Common myeloid progenitor, CD34-positive (primary cell): ENCODE measurements at regions not wholly inside any gene's neighbourhood (a gene's known extent, or its start where the extent isn't known, plus 50 kb on each side); places are given as distances from the start of the nearest gene placed in this dataset.

ENCODE experiments used
- CTCF ChIA-PET: fragments of 350-600 bp; sonication (Branson Sonifier 250); formaldehyde crosslinking; loops from one replicate; lab custom pipeline; 2021; ENCODE audit warnings: antibody characterized with exemption; lab: Charles Lee
- POLR2A ChIA-PET: fragments of 350-600 bp; sonication (Branson Sonifier 250); formaldehyde crosslinking; loops from one replicate; lab custom pipeline; 2021; ENCODE audit warnings: antibody characterized with exemption; lab: Charles Lee
- DNase-seq, 3 donors: peaks; one replicate each; pipeline versions ENCODE4 v3.0.0 to v3.0.0-alpha.2; 2013
- H3K27ac ChIP-seq, 2 experiments: 1 replicate in 1 of 2; 2 replicates in 1 of 2; pipeline ENCODE4 v1.7.0; 2013; ENCODE audit warnings: inconsistent platforms in 2 of 2, low read length in 2 of 2, mild to moderate bottlenecking in 2 of 2, low read depth in 1 of 2, moderate library complexity in 1 of 2; ENCODE audit not compliant: severe bottlenecking in 2 of 2, insufficient read depth in 1 of 2, poor library complexity in 1 of 2
- H3K27me3 ChIP-seq, 5 experiments: replicated peaks in 2 of 5; 1 replicate in 3 of 5; 2 replicates in 2 of 5; pipeline versions ENCODE4 v1.6.1 to v1.7.0; 2013; ENCODE audit warnings: low read length in 4 of 5, mild to moderate bottlenecking in 2 of 5, moderate library complexity in 2 of 5, inconsistent platforms in 1 of 5; ENCODE audit not compliant: insufficient read depth in 5 of 5, control insufficient read depth in 4 of 5
- H3K36me3 ChIP-seq, 4 experiments: 1 replicate in 2 of 4; 2 replicates in 2 of 4; pipeline versions ENCODE4 v1.6.1 to v1.7.0; 2013; ENCODE audit warnings: low read length in 3 of 4, control low read depth in 1 of 4, mild to moderate bottlenecking in 1 of 4; ENCODE audit not compliant: control insufficient read depth in 4 of 4, insufficient read depth in 4 of 4
- H3K4me1 ChIP-seq, 4 experiments: 1 replicate in 3 of 4; 2 replicates in 1 of 4; pipeline versions ENCODE4 v1.6.1 to v1.7.1; 2013; ENCODE audit warnings: low read length in 3 of 4, mild to moderate bottlenecking in 3 of 4, control low read depth in 1 of 4, inconsistent platforms in 1 of 4, moderate library complexity in 1 of 4; ENCODE audit not compliant: control insufficient read depth in 4 of 4, insufficient read depth in 4 of 4; ENCODE audit errors: control extremely low read depth in 1 of 4
- H3K4me3 ChIP-seq, 7 experiments: 1 replicate in 4 of 7; 2 replicates in 3 of 7; pipeline versions ENCODE4 v1.5.1 to v1.7.0; 2013; ENCODE audit warnings: mild to moderate bottlenecking in 7 of 7, low read length in 6 of 7, moderate library complexity in 6 of 7, inconsistent platforms in 2 of 7, low read depth in 2 of 7, control low read depth in 1 of 7; ENCODE audit not compliant: insufficient read depth in 4 of 7, control insufficient read depth in 1 of 7; ENCODE audit errors: extremely low read depth in 1 of 7
- H3K9me3 ChIP-seq, 5 experiments: 1 replicate in 4 of 5; 2 replicates in 1 of 5; pipeline versions ENCODE4 v1.6.1 to v1.7.1; 2013; ENCODE audit warnings: low read length in 4 of 5, mild to moderate bottlenecking in 2 of 5, inconsistent platforms in 1 of 5, low read depth in 1 of 5, moderate library complexity in 1 of 5; ENCODE audit not compliant: control insufficient read depth in 4 of 5, insufficient read depth in 2 of 5; ENCODE audit errors: control extremely low read depth in 1 of 5
- WGBS: methylation state at CpG from one replicate; pipeline ENCODE4 v1.1.5; 2013; ENCODE audit not compliant: insufficient coverage; 5-methylcytosine and 5-hydroxymethylcytosine counted together

- CTCF ChIA-PET = interaction anchor here (0.9 kb wide), 1 partner anchor 19 kb away, joined by 3 read pairs; no protein-coding TSS in a partner anchor
- Histone ChIP-seq H3K9me3 (peaks cover 0 to 8% (median 0%) of the 10 kb centered on the region in 5 experiments), H3K4me3 (no peak overlapping the region), H3K4me1 (peaks cover 0 to 10% (median 4%) of the 10 kb centered on the region in 4 experiments), H3K27ac (no peak overlapping the region), H3K27me3 (no peaks in the 10 kb centered on the region), H3K36me3 (no peaks in the 10 kb centered on the region)
- DNase-seq = no peak
- POLR2A ChIA-PET = no interaction called here
- WGBS = 95% methylated on average over 9 of the region's 13 CpGs
These were observed 92.0 kb downstream of the THBS2 start for GRCh38 chr6:169161572-169162167.

DNA sequence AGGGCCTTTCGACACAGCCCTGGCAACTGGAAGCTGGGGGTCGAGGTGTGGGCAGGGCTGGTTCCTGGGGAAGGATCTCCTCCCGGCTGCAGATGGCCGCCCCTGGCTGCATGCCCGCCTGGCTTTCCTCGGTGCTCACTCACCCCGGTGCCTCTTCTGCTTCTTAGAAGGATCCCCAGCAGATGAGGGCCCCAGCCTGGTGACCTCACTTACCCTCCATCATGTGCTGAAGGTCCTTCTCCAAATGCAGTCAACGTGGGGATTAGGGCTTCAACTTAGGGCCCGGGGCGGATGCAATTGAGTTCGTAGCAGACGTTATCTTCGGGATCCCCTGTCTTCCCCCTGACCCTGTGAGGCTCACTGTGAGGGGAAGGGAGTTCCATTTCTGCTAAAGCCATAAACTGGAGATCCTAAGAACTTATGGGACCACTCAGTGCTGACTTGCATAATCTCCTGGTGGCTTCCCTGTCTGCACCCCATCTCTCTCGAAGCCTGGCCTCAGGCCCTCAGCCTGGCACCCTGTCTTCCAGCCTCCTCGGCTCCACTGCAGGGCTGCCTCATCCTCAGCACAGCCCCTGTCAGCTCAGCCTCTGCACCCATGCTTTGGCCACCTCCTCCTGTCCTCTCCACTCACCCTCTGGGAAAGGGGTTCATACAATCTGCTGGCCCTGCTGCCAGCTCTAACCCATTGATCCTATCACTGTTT is 92.6 kb downstream of the THBS2 start:
- no peak for DNase-seq
- peaks cover 0 to 8% (median 0%) of the 10 kb centered on the region in 5 experiments for H3K9me3 ChIP-seq
- ChIA-PET POLR2A (no interaction called here), CTCF (no interaction called here)
- H3K27me3 ChIP-seq = no peaks in the 10 kb centered on the region
- no peak overlapping the region for H3K27ac ChIP-seq
- WGBS = 89% methylated on average over 14 of the region's 15 CpGs
- no peak overlapping the region for H3K4me3 ChIP-seq
- H3K4me1 ChIP-seq = peaks cover 0 to 10% (median 4%) of the 10 kb centered on the region in 4 experiments
- H3K36me3 ChIP-seq = no peaks in the 10 kb centered on the region

GRCh38 chr6:169160091-169160854 is 93.4 kb downstream of the THBS2 start:
- H3K27me3 ChIP-seq = no peaks in the 10 kb centered on the region
- peaks cover 0 to 10% (median 4%) of the 10 kb centered on the region in 4 experiments for H3K4me1 ChIP-seq
- H3K27ac ChIP-seq = no peak overlapping the region
- H3K9me3 ChIP-seq = peaks cover 0 to 8% (median 0%) of the 10 kb centered on the region in 5 experiments
- H3K4me3 ChIP-seq = no peak overlapping the region
- no peak for DNase-seq
- WGBS = 90% methylated on average over 20 of the region's 22 CpGs
- H3K36me3 ChIP-seq = no peaks in the 10 kb centered on the region
- CTCF ChIA-PET = no interaction called here
- POLR2A ChIA-PET = no interaction called here

DNA sequence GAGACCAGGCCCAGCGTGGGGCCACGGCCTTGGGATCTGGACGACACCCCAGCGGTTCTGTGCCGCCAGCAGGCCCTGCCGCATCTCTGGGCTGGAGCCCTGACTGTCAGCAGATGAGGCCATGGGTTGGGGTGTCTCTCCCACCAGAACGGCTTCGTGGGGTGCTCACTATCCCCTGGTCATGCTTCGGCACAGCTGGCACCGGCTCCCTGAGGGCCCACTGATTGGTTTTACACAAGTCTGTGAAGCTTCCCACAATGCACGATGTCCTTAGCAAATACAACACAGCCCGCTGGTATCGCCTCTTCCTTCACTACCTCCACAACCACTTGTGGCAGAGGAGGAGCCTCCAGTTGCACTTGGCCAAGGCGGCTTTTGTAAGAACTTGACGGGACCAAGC is 94.3 kb downstream of the THBS2 start:
- no peaks in the 10 kb centered on the region for H3K36me3 ChIP-seq
- ChIA-PET POLR2A (no interaction called here), CTCF (no interaction called here)
- no peak overlapping the region for H3K4me3 ChIP-seq
- H3K9me3 ChIP-seq = peaks cover 0 to 8% (median 0%) of the 10 kb centered on the region in 5 experiments
- DNase-seq = no peak
- no peaks in the 10 kb centered on the region for H3K27me3 ChIP-seq
- H3K4me1 ChIP-seq = peaks cover 0 to 10% (median 4%) of the 10 kb centered on the region in 4 experiments
- H3K27ac ChIP-seq = no peak overlapping the region
- 94% methylated on average over 10 of the region's 15 CpGs for WGBS

- DNase-seq = no peak
- WGBS = 93% methylated on average over 10 of the region's 10 CpGs
- Histone ChIP-seq H3K27me3 (no peaks in the 10 kb centered on the region), H3K4me1 (peaks cover 0 to 4% (median 1%) of the 10 kb centered on the region in 4 experiments), H3K27ac (no peak overlapping the region), H3K36me3 (no peaks in the 10 kb centered on the region), H3K9me3 (peaks cover 0 to 8% (median 0%) of the 10 kb centered on the region in 5 experiments), H3K4me3 (no peak overlapping the region)
- POLR2A ChIA-PET = no interaction called here
- CTCF ChIA-PET = no interaction called here
These were observed 95.0 kb downstream of the THBS2 start for GRCh38 chr6:169158691-169159090.

DNA sequence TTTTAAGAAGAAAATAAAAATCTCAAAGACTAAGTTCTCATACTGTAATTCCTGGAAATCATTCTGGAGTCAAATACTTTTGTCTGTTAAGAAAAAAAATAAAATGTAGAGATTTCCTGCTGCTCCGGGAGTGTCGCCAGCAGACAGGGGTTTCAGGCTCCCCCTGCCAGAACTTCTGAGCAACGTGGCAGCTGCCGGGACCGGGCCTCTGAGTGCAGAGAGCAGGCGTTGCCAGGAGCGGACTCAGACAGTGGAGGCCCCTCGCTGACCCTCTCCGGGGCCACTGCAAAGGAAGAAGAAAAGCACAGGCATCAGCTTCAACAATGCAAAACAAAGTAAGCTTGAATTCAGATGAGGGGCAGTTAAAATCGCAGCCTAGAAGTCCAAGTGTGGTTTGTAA is 95.5 kb downstream of the THBS2 start:
- H3K27ac ChIP-seq = no peak overlapping the region
- no peak for DNase-seq
- no peaks in the 10 kb centered on the region for H3K36me3 ChIP-seq
- CTCF ChIA-PET = no interaction called here
- POLR2A ChIA-PET = no interaction called here
- peaks cover 0 to 2% (median 0%) of the 10 kb centered on the region in 4 experiments for H3K4me1 ChIP-seq
- 38% methylated on average over 10 of the region's 10 CpGs for WGBS
- peaks cover 0 to 6% (median 0%) of the 10 kb centered on the region in 5 experiments for H3K9me3 ChIP-seq
- H3K4me3 ChIP-seq = no peak overlapping the region
- no peaks in the 10 kb centered on the region for H3K27me3 ChIP-seq
